ENCODE measurements at regions not wholly inside any gene's neighbourhood (a gene's known extent, or its start where the extent isn't known, plus 50 kb on each side); places are given as distances from the start of the nearest gene placed in this dataset.

DNA sequence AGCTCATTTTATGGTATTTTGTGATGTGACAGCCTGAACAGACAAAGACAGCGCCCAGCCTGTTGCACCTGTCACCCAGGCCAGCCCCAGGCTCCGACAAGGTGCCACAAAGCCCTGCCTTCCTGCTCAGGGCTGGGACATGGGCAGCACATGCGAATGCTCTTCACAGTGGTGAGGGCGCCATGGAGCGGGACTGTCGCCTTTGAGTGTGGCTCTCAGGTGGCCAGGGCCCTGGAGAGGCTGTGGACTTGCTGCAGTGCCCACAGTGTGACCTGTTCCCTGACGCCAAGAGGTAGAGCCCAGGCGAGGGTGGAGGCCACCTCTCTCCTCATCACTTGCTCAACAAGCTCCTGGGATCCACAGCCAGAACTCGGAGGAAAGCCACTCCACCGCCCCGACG, 346.3 kb downstream of the SHANK2 start:
- H3K4me1 ChIP-seq (replicated peaks; ENCODE audit: insufficient read depth) = no peaks in the 10 kb centered on the region
- no peaks in the 10 kb centered on the region for H3K9me3 ChIP-seq (ENCODE audit: insufficient read depth, low read depth)
- TF ChIP-seq, protein P1, sequence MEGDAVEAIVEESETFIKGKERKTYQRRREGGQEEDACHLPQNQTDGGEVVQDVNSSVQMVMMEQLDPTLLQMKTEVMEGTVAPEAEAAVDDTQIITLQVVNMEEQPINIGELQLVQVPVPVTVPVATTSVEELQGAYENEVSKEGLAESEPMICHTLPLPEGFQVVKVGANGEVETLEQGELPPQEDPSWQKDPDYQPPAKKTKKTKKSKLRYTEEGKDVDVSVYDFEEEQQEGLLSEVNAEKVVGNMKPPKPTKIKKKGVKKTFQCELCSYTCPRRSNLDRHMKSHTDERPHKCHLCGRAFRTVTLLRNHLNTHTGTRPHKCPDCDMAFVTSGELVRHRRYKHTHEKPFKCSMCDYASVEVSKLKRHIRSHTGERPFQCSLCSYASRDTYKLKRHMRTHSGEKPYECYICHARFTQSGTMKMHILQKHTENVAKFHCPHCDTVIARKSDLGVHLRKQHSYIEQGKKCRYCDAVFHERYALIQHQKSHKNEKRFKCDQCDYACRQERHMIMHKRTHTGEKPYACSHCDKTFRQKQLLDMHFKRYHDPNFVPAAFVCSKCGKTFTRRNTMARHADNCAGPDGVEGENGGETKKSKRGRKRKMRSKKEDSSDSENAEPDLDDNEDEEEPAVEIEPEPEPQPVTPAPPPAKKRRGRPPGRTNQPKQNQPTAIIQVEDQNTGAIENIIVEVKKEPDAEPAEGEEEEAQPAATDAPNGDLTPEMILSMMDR (conservative IDR thresholded peaks at IDR 0.05) = no peak
- TF ChIP-seq EZH2 (IDR thresholded peaks at IDR 0.05; ENCODE audit: low read depth) = no peak
- H3K27ac ChIP-seq = no peak overlapping the region
- POLR2A ChIA-PET (ENCODE audit: unreplicated experiment) = no interaction called here
- DNase-seq = no peak
- CTCF ChIA-PET = no interaction called here
- H3F3A ChIP-seq (ENCODE audit: insufficient read depth, low read depth) = no peaks in the 10 kb centered on the region
- no peaks in the 10 kb centered on the region for H3K36me3 ChIP-seq (ENCODE audit: low read depth)
- intact Hi-C loops (cut with micrococcal nuclease; ENCODE audit: unreplicated experiment) = no loop called here
- no peak overlapping the region for H3K4me2 ChIP-seq
- no peak overlapping the region for H2AFZ ChIP-seq
- 0 out of 2 replicates have a peak, but pooled peaks cover 4% of the 10 kb centered on the region for H4K20me1 ChIP-seq (ENCODE audit: insufficient read depth)
- H3K79me2 ChIP-seq (ENCODE audit: low read depth) = no peaks in the 10 kb centered on the region
- BruUV-seq (replicated peaks) = no TSS peak
- no peaks in the 10 kb centered on the region for H3K27me3 ChIP-seq (ENCODE audit: insufficient read depth, low read depth)
- no peaks in the 10 kb centered on the region for H3K9me2 ChIP-seq (ENCODE audit: insufficient read depth)
- H3K4me3 ChIP-seq = no peak overlapping the region

DNA sequence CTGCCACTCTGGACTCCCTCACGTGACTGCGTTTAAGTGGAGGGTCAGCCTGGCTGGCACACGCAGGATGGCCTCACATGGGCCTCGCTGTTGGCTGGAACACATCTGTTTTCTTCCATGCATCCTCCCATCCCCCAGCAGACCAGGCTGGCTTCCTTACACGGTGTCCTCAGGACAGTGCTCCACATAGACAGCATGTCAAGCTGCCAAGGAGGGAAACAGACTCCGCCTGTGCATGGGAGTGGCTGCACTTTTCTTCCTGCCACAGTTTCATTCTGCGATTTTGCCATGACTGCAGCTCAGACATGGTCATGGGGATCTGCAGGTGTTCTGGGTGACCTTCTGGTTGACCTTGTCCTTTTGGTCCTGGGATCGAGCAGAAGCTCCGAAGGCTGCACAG, 344.2 kb downstream of the SHANK2 start:
- H3K27me3 ChIP-seq (ENCODE audit: insufficient read depth, low read depth) = no peaks in the 10 kb centered on the region
- CTCF ChIA-PET = no interaction called here
- no peaks in the 10 kb centered on the region for H3K9me3 ChIP-seq (ENCODE audit: insufficient read depth, low read depth)
- H3F3A ChIP-seq (ENCODE audit: insufficient read depth, low read depth) = no peaks in the 10 kb centered on the region
- DNase-seq = no peak
- intact Hi-C loops (cut with micrococcal nuclease; ENCODE audit: unreplicated experiment) = no loop called here
- H4K20me1 ChIP-seq (ENCODE audit: insufficient read depth) = 0 out of 2 replicates have a peak, but pooled peaks cover 4% of the 10 kb centered on the region
- H3K4me1 ChIP-seq (replicated peaks; ENCODE audit: insufficient read depth) = no peaks in the 10 kb centered on the region
- BruUV-seq (replicated peaks) = no TSS peak
- H3K4me3 ChIP-seq = no peak overlapping the region
- no peaks in the 10 kb centered on the region for H3K36me3 ChIP-seq (ENCODE audit: low read depth)
- no peaks in the 10 kb centered on the region for H3K79me2 ChIP-seq (ENCODE audit: low read depth)
- TF ChIP-seq, protein P1 (conservative IDR thresholded peaks at IDR 0.05) = no peak
- no peaks in the 10 kb centered on the region for H3K9me2 ChIP-seq (ENCODE audit: insufficient read depth)
- no peak overlapping the region for H3K27ac ChIP-seq
- POLR2A ChIA-PET (ENCODE audit: unreplicated experiment) = interaction anchor here (0.5 kb wide), 1 partner anchor 29 kb away, joined by 4 read pairs; no protein-coding TSS in a partner anchor
- H3K4me2 ChIP-seq = no peak overlapping the region
- no peak overlapping the region for H2AFZ ChIP-seq

DNA sequence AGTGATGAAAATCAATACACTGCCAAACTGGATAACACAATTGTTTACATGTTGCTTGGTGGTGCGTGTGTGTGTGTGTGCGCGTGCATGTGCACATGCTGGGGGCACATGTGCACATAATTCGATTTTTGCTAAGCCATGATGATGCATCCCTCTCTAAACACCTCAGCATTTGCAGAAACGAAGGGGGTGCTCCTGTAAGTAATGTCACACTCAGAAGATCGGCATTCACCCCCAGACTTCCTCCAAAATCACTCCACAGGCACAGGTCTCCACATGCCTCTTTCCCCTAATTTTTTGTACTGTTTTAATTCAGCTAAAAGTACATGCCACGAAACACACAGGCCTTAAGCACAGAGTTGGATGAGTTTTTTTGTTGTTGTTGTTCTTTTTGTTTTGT, 341.5 kb downstream of the SHANK2 start:
- intact Hi-C loops (cut with micrococcal nuclease; ENCODE audit: unreplicated experiment) = no loop called here
- Histone ChIP-seq H3K4me3 (no peak overlapping the region), H3K4me2 (no peak overlapping the region), H3K79me2 (ENCODE audit: low read depth) (no peaks in the 10 kb centered on the region), H3K4me1 (replicated peaks; ENCODE audit: insufficient read depth) (no peaks in the 10 kb centered on the region), H3K9me2 (ENCODE audit: insufficient read depth) (no peaks in the 10 kb centered on the region), H4K20me1 (ENCODE audit: insufficient read depth) (0 out of 2 replicates have a peak, but pooled peaks cover 4% of the 10 kb centered on the region), H2AFZ (no peak overlapping the region), H3K27me3 (ENCODE audit: insufficient read depth, low read depth) (no peaks in the 10 kb centered on the region), H3K9me3 (ENCODE audit: insufficient read depth, low read depth) (no peaks in the 10 kb centered on the region), H3F3A (ENCODE audit: insufficient read depth, low read depth) (no peaks in the 10 kb centered on the region), H3K36me3 (ENCODE audit: low read depth) (no peaks in the 10 kb centered on the region), H3K27ac (no peak overlapping the region)
- ChIA-PET CTCF (no interaction called here), POLR2A (ENCODE audit: unreplicated experiment) (no interaction called here)
- no peak for TF ChIP-seq EZH2 (IDR thresholded peaks at IDR 0.05; ENCODE audit: low read depth)
- TF ChIP-seq, protein P1 (conservative IDR thresholded peaks at IDR 0.05) = no peak
- DNase-seq = no peak
- no TSS peak for BruUV-seq (replicated peaks)
